Stimulated activated CD4-positive, alpha-beta T cell treated with anti-CD3 and anti-CD28 coated beads, Interleukin-12 subunit alpha, Interleukin-12 subunit beta, amount 100 ng/mL, for 4 hours (primary cell): ENCODE measurements at regions not wholly inside any gene's neighbourhood (a gene's known extent, or its start where the extent isn't known, plus 50 kb on each side); places are given as distances from the start of the nearest gene placed in this dataset.
"Not testable (repeated sequence)": the region's sequence is repeated elsewhere in the genome, so short reads cannot be mapped to it uniquely, and the experiment has no call there.

ENCODE experiments used
- DNase-seq: peaks from one replicate; pipeline ENCODE4 v3.0.0-alpha.2; 2020

- DNase-seq: no peak
Observed at GRCh38 chr21:28579986-28580550, 412.6 kb downstream of the LTN1 start.

- DNase-seq: no peak
Observed at GRCh38 chr21:28568692-28569091, 424.0 kb downstream of the LTN1 start.

GRCh38 chr21:28563933-28564332, 428.7 kb downstream of the LTN1 start:
- not testable (repeated sequence) for DNase-seq

GRCh38 chr21:28561772-28562171, 430.9 kb downstream of the LTN1 start:
- no peak for DNase-seq

- no peak for DNase-seq
Observed at GRCh38 chr21:28554660-28555475, 437.8 kb downstream of the LTN1 start.

- DNase-seq: no peak
Observed at GRCh38 chr21:28550057-28550825, 442.4 kb downstream of the LTN1 start.

GRCh38 chr21:28548291-28548690, 444.4 kb downstream of the LTN1 start:
- no peak for DNase-seq

- DNase-seq: no peak
Observed at GRCh38 chr21:28547766-28548165, 444.9 kb downstream of the LTN1 start.

- no peak for DNase-seq
Observed at GRCh38 chr21:28543975-28544374, 448.7 kb downstream of the LTN1 start.

- no peak for DNase-seq
Observed at GRCh38 chr21:28541371-28542112, 451.1 kb downstream of the LTN1 start.

- DNase-seq: no peak
Observed at GRCh38 chr21:28540514-28540913, 452.2 kb downstream of the LTN1 start.

- DNase-seq: no peak
Observed at GRCh38 chr21:28539623-28539988, 453.1 kb downstream of the LTN1 start.

GRCh38 chr21:28538987-28539622, 453.6 kb downstream of the LTN1 start:
- DNase-seq: no peak

GRCh38 chr21:28537371-28538079, 455.2 kb downstream of the LTN1 start:
- no peak for DNase-seq

- no peak for DNase-seq
Observed at GRCh38 chr21:28532446-28532845, 460.2 kb downstream of the LTN1 start.

- no peak for DNase-seq
Observed at GRCh38 chr21:28523367-28523766, 469.3 kb downstream of the LTN1 start.

GRCh38 chr21:28522014-28522799, 470.5 kb downstream of the LTN1 start:
- no peak for DNase-seq

GRCh38 chr21:28518630-28519029, 474.0 kb downstream of the LTN1 start:
- DNase-seq: no peak

- peak; percentile 50 for DNase-seq
Observed at GRCh38 chr21:28516991-28517592, 475.6 kb downstream of the LTN1 start.

- DNase-seq: no peak
Observed at GRCh38 chr21:28516021-28516420, 476.7 kb downstream of the LTN1 start.

GRCh38 chr21:28513428-28513827, 479.2 kb downstream of the LTN1 start:
- no peak for DNase-seq
